ENCODE measurements at regions not wholly inside any gene's neighbourhood (a gene's known extent, or its start where the extent isn't known, plus 50 kb on each side); places are given as distances from the start of the nearest gene placed in this dataset.

DNA sequence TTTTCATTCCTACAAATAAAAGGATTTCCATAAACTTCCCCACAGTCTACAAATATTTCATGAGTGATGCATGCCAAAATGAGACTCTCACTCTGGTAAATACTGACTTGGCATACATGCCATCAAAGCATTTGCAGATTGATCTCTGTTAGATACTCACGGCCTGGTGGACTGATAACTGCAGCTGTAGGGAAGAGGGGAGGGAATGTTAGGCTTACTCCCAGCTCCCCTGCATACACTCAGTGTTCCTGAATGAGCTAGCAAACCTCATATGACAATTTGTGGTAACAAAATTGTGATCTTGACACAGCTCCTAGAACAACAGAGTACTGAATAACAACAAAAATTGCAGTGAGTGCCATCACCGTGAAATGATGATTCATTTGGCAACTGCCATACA is 435.3 kb downstream of the NR2F1-AS1 start:
- no peak for TF ChIP-seq POLR2A (IDR thresholded peaks at IDR 0.05)
- TF ChIP-seq, protein P1, sequence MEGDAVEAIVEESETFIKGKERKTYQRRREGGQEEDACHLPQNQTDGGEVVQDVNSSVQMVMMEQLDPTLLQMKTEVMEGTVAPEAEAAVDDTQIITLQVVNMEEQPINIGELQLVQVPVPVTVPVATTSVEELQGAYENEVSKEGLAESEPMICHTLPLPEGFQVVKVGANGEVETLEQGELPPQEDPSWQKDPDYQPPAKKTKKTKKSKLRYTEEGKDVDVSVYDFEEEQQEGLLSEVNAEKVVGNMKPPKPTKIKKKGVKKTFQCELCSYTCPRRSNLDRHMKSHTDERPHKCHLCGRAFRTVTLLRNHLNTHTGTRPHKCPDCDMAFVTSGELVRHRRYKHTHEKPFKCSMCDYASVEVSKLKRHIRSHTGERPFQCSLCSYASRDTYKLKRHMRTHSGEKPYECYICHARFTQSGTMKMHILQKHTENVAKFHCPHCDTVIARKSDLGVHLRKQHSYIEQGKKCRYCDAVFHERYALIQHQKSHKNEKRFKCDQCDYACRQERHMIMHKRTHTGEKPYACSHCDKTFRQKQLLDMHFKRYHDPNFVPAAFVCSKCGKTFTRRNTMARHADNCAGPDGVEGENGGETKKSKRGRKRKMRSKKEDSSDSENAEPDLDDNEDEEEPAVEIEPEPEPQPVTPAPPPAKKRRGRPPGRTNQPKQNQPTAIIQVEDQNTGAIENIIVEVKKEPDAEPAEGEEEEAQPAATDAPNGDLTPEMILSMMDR (IDR thresholded peaks at IDR 0.05 in 4 of 5, conservative IDR thresholded peaks at IDR 0.05 in 1 of 5) = no peak
